ENCODE measurements at regions not wholly inside any gene's neighbourhood (a gene's known extent, or its start where the extent isn't known, plus 50 kb on each side); places are given as distances from the start of the nearest gene placed in this dataset.

GRCh38 chr4:177692907-177693306, 250.7 kb upstream of the AGA start:
- no peak for DNase-seq (ENCODE audit: low spot score)

- DNase-seq (ENCODE audit: low spot score), result no peak
These were observed 254.3 kb upstream of the AGA start for GRCh38 chr4:177696438-177696966.

GRCh38 chr4:177699365-177700213, 257.4 kb upstream of the AGA start:
- DNase-seq (ENCODE audit: low spot score), result no peak

DNA sequence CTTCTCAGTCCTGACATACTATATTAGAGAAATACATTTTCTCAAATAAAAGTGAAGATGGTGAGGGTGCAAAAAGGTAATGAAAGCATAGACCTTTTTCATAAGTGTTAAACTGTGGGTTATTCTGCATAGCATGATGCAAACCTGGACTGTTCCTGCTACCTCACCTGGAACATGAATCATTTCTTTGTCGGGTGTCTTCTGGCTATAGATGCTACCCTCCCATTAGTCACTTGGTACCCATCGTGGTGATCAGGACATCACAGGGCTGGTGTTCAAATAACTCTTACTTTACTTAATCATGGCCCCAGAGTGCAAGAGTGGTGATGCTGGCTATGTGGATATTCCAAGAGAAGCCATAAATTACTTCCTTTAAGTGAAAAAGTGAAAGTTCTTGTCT, 264.7 kb upstream of the AGA start:
- DNase-seq (ENCODE audit: low spot score), result no peak

GRCh38 chr4:177713454-177713853, 271.2 kb upstream of the AGA start:
- no peak for DNase-seq (ENCODE audit: low spot score)

GRCh38 chr4:177717407-177717806, 275.2 kb upstream of the AGA start:
- DNase-seq (ENCODE audit: low spot score), result no peak

DNA sequence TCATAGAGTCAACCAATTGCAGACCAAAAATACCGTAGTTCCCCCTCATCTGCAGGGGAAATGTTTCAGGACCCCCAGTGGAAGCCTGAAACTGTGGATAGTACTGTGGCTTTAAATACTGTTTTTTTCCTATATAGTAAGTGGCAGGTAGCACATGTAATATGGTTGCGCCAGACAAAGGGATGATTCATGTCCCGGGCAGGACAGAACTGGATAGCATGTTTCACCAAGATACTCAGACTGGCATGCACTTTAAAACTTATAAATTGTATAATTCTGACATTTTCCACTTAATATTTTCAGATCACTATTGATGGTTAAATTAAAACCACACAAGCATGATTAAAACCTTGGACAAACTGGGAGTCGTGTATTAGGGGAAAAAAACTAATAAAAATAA, 276.3 kb upstream of the AGA start:
- DNase-seq (ENCODE audit: low spot score), result no peak

GRCh38 chr4:177726111-177726510, 283.9 kb upstream of the AGA start:
- no peak for DNase-seq (ENCODE audit: low spot score)

DNA sequence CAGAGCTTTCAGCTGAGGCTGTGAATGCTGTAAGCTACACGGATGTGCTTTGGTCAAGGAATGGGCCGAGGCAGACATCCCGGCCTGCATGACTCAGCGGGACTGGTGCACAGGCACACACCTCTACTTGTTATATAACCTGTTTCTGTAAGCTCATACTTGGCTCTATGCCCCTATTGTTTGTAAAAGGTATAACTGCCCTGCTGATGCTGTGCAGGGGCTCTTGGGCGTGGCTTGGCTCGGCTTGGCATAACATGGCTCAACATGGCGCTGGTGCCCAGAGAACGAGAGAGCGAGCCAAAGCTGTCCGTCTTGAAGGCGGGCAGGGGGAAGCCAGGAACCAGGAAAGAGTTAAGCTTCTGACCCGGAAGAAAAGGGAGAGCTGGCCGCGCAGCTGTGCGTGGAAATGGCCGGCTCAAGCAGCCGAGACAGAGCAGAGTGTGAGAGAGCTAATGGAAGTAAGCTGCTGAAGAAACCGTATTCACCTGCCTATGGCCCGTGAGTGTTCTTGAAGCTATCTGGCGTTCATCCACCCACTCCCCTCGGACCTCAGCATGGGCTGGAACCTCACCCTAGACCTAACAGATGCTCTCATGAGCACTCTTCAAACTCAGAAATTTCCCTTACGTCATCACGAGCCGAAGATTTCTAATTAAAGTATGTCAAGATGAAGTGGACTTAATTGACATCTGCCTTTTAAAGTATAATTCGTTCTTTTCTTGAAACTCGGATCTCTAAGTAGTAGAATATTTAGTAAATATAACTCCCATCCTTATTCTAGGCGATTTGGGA, 286.3 kb upstream of the AGA start:
- DNase-seq (ENCODE audit: low spot score), result no peak

- no peak for DNase-seq (ENCODE audit: low spot score)
These were observed 287.4 kb upstream of the AGA start for GRCh38 chr4:177729681-177730080.

- no peak for DNase-seq (ENCODE audit: low spot score)
These were observed 295.2 kb upstream of the AGA start for GRCh38 chr4:177737387-177737940.

DNA sequence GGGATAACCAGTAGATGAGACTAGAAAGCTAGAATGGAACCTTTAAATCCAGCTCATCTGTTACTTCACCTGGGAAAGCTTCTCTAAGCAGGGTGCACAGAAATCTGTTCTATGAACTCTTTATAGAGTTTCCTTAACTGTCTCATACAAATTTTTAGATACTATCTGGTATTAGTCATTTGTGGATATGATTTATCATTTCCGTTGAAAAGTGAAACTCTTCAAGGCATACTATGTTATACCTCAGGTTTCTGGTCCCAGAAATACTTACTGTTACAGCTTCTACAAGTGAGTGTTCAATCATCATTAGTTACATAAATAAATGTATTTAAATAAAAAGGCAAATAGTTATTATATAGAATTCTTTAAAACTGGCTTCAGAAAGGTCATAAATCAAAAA, 298.3 kb upstream of the AGA start:
- DNase-seq (ENCODE audit: low spot score), result no peak

DNA sequence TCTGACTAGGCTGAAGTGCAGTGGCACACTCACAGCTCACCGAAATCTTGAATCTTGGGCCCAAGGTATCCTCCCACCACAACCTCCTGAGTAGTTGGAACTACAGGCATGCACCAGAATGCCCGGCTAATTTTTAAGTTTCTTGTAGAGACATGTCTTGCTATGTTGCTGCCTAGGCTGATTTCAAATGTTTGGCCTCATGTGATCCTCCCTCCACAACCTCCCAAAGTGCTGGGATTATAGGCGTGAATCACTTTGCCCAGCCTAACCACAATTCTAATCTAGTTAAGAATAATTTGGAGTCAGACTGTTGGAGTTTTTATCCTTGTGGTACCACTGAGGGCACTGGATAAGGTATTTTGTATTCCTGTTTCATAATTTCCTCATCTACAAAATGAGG, 317.5 kb upstream of the AGA start:
- no peak for DNase-seq (ENCODE audit: low spot score)

- no peak for DNase-seq (ENCODE audit: low spot score)
These were observed 319.5 kb upstream of the AGA start for GRCh38 chr4:177761692-177762091.

DNA sequence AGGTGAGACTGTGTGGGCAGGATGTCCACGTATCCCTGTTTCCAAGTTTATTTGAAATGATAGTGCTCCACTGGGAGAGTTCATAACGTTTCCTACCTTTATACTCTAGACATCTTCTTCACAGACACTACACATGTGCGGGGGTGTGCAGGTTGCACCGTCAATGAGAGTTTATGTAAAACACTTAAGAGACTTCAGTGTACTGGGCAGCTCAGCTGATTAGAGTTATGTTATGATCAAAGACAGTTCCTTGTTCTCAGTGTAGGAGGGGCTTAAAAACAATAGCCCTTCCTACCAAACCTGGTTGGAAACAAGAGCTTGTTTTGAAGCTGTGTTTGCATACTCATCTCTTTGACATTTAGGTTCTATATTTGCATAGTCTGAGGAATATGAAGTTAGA, 326.9 kb upstream of the AGA start:
- DNase-seq (ENCODE audit: low spot score), result no peak

DNA sequence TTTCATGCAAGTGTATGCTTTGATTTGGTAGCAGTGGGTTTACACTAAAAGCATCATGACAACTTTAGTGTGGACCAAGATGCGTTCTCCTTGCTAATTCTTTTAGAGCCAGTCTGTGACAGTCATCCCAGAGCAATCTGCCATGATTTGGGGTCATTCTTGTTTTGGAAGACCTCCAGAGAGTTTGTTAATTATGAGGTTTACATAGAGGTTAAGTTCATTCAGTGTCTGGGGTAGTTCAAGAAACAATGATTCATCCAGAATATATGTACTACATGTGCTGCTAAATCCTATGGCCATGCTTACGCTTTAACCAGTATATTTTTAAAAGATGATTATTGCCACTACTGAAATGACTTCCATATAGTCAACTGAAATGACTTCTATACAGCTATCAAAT, 328.5 kb upstream of the AGA start:
- DNase-seq (ENCODE audit: low spot score), result no peak

DNA sequence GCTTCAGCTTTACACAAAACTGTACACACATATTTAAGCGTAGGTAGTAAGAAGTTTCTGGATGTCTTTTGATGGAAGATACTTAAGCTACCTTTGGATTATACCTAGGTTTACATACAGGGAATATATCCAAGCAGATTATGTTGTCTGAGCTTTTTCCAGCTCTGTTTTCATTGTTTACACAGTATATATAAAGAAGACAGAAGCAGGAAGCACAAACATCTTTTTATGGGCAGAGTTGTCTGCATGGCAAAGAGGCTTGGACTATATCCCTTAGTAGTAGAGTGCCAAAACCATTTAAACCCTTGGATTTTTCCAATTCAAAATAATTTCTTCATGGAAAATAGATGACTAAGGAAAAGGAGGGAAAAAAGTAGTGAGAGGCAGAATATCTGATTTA, 329.4 kb upstream of the AGA start:
- DNase-seq (ENCODE audit: low spot score), result no peak

DNA sequence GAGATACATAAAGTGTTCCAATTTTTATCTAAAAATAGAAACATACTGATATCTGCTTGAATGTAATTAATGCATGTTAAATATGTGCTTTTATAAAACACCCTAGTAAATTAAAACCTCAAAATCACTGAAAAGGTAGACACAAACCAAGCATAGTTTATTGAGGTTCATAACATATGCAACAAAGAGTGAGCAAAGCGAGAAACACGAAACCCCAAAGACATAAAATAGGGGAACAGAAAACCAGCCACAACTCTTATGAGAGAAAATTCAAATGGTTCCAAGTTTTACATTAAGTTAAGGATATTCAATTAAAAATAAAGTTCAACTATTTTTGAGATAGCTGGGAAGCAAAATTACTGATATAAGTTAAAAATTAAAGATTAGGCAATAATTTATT, 336.4 kb upstream of the AGA start:
- DNase-seq (ENCODE audit: low spot score), result no peak

DNA sequence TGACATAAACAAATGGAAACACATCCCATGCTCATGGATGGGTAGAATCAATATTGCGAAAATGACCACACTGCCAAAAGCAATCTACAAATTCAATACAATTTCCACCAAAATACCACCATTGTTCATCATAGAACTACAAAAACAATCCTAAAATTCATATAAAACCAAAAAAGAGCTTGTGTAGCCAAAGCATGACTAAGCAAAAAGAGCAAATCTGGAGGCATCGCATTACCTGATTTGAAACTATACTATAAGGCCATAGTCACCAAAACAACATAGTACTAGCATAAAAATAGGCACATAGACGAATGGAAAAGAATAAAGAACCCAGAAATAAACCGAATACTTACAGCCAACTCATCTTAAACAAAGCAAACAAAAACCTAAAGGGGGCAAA, 342.8 kb upstream of the AGA start:
- no peak for DNase-seq (ENCODE audit: low spot score)

- DNase-seq (ENCODE audit: low spot score), result no peak
These were observed 347.4 kb upstream of the AGA start for GRCh38 chr4:177789610-177790009.

DNA sequence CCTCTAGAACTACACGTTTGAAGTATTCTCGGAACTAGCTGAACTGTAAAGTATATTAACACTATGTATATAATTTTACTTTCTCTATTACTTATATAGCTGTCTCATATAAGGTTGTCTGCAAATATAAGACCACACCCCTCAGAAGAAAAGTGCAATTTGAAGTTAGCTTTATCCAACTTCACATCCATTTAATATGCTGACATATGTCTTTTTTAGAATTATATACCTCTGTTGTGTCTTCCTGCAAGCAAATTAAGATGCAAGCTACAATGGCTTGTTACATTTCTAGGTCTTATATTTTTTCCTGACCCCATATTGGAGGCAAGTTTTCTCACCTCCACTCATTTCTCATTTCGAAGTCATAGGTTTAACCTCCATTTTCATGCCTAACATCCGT, 349.0 kb upstream of the AGA start:
- DNase-seq (ENCODE audit: low spot score), result no peak

DNA sequence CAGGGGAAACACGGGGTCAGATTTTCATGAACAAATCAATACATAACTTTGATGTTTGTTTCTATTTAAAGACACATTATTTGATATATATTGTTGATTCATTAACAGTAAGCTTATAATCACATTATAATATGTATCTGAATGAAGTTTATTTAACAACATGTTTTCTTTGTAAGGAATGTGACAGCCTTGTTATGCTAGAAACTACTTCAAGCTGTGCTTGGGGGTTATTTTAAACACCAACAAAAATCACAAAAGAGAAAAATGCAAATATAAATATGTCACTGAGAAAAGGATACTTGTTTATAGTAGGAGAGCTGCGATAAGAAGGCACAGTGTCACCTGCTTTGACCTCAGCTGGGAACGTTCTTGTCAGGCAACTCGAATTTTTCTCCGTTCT, 354.6 kb upstream of the AGA start:
- no peak for DNase-seq (ENCODE audit: low spot score)

GRCh38 chr4:177798161-177798560, 355.9 kb upstream of the AGA start:
- no peak for DNase-seq (ENCODE audit: low spot score)
